ENCODE measurements at regions not wholly inside any gene's neighbourhood (a gene's known extent, or its start where the extent isn't known, plus 50 kb on each side); places are given as distances from the start of the nearest gene placed in this dataset.

DNA sequence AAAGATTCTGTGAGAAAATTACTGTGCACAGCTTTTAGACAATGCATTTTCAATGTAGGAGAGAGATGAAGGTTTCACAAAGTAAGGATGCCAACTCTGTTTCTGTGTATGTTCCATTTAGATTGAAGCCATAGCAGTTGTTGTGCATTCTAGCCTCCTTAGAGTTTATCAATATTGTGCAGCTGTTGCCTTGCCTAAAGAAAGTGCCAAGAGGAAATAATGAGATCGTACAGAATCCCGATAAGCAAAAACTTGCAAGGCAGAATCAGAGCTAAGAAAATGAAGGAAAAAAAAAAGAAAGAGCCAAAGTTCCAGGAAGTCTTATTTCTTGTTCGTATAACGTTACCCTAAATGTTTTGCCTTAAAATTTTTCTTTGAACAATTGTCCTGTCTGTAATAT lies 965.0 kb downstream of the DCDC2C start:
- TF ChIP-seq, protein P1, sequence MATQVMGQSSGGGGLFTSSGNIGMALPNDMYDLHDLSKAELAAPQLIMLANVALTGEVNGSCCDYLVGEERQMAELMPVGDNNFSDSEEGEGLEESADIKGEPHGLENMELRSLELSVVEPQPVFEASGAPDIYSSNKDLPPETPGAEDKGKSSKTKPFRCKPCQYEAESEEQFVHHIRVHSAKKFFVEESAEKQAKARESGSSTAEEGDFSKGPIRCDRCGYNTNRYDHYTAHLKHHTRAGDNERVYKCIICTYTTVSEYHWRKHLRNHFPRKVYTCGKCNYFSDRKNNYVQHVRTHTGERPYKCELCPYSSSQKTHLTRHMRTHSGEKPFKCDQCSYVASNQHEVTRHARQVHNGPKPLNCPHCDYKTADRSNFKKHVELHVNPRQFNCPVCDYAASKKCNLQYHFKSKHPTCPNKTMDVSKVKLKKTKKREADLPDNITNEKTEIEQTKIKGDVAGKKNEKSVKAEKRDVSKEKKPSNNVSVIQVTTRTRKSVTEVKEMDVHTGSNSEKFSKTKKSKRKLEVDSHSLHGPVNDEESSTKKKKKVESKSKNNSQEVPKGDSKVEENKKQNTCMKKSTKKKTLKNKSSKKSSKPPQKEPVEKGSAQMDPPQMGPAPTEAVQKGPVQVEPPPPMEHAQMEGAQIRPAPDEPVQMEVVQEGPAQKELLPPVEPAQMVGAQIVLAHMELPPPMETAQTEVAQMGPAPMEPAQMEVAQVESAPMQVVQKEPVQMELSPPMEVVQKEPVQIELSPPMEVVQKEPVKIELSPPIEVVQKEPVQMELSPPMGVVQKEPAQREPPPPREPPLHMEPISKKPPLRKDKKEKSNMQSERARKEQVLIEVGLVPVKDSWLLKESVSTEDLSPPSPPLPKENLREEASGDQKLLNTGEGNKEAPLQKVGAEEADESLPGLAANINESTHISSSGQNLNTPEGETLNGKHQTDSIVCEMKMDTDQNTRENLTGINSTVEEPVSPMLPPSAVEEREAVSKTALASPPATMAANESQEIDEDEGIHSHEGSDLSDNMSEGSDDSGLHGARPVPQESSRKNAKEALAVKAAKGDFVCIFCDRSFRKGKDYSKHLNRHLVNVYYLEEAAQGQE (IDR thresholded peaks at IDR 0.05; ENCODE audit: insufficient read depth in 1 of 2, low read depth in 2 of 2, low read length in 2 of 2) = no peak
- TF ChIP-seq SIN3A (IDR thresholded peaks at IDR 0.05; ENCODE audit: borderline replicate concordance, insufficient read depth, low read length) = no peak
